Astrocyte of the cerebellum (primary cell): ENCODE measurements at regions not wholly inside any gene's neighbourhood (a gene's known extent, or its start where the extent isn't known, plus 50 kb on each side); places are given as distances from the start of the nearest gene placed in this dataset.

ENCODE experiments used
- DNase-seq: peaks from one replicate; pipeline ENCODE4 v3.0.0-alpha.2; 2011; ENCODE audit warnings: low read depth
- H3K4me3 ChIP-seq: 2 replicates; pipeline ENCODE4 v1.5.1; 2011; ENCODE audit warnings: mild to moderate bottlenecking, low read depth, low read length, moderate library complexity
- in situ Hi-C: cut with HindIII; loops from 2 replicates; pipeline ENCODE4 v1.10.0; 2017; ENCODE audit warnings: low sequenced_read_pairs
- TF ChIP-seq, protein P1 (sequence below): IDR thresholded peaks from 2 replicates; pipeline ENCODE4 v1.5.1; 2012; ENCODE audit warnings: low read length, low read depth, moderate library complexity, mild to moderate bottlenecking; ENCODE audit errors: missing control alignments

GRCh38 chr7:19262826-19263225, 117.6 kb upstream of the FERD3L start:
- TF ChIP-seq, protein P1, sequence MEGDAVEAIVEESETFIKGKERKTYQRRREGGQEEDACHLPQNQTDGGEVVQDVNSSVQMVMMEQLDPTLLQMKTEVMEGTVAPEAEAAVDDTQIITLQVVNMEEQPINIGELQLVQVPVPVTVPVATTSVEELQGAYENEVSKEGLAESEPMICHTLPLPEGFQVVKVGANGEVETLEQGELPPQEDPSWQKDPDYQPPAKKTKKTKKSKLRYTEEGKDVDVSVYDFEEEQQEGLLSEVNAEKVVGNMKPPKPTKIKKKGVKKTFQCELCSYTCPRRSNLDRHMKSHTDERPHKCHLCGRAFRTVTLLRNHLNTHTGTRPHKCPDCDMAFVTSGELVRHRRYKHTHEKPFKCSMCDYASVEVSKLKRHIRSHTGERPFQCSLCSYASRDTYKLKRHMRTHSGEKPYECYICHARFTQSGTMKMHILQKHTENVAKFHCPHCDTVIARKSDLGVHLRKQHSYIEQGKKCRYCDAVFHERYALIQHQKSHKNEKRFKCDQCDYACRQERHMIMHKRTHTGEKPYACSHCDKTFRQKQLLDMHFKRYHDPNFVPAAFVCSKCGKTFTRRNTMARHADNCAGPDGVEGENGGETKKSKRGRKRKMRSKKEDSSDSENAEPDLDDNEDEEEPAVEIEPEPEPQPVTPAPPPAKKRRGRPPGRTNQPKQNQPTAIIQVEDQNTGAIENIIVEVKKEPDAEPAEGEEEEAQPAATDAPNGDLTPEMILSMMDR: no peak
- in situ Hi-C loops: no loop called here
- no peak for DNase-seq
- no peak overlapping the region for H3K4me3 ChIP-seq

GRCh38 chr7:19249281-19249680, 104.1 kb upstream of the FERD3L start:
- in situ Hi-C loops: no loop called here
- no peak overlapping the region for H3K4me3 ChIP-seq
- DNase-seq: no peak
- TF ChIP-seq, protein P1: no peak

GRCh38 chr7:19248681-19249080, 103.5 kb upstream of the FERD3L start:
- TF ChIP-seq, protein P1: no peak
- no peak overlapping the region for H3K4me3 ChIP-seq
- no peak for DNase-seq
- in situ Hi-C loops: no loop called here

DNA sequence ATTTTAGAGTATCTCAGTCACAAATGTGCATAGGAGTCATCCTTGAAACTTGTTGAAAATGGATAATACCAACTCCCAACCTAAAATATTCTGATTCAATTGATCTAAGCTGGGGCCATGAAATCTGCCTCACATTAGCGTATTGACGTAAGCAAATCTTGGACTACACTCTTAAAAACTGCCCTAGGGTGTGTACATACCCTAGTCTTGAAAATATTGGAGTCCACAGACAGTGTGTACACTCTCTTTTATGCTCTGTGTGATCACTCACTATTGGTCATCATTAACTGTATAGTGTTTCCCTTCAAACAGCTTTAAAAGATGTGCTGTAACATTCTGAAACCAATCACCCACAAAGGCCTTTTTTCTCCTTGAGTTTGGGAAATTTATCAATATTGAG, 102.9 kb upstream of the FERD3L start:
- TF ChIP-seq, protein P1: no peak
- in situ Hi-C loops: no loop called here
- no peak overlapping the region for H3K4me3 ChIP-seq
- no peak for DNase-seq

- no peak for DNase-seq
- H3K4me3 ChIP-seq: no peak overlapping the region
- TF ChIP-seq, protein P1: no peak
- in situ Hi-C loops: no loop called here
Measured at GRCh38 chr7:19247017-19247416, 101.8 kb upstream of the FERD3L start.

DNA sequence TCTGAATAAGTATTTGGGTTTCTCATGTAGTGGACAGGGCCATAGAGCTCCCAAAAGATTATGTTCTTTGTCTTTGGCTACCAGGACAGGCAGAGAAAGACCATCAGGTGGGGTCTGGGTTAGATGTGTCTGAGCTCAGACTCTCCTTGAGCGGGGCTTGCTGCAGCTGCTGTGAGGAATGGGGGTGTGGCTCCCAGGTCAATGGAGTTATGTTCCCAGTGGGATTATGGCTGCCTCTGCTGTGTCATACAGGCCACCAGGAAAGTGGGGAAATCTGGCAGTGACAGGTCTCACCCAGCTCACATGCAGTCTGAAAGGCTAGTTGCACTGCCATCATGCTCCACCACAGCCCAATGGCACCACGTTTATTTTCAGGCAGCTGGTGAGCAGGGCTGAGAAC, 97.0 kb upstream of the FERD3L start:
- TF ChIP-seq, protein P1: no peak
- H3K4me3 ChIP-seq: no peak overlapping the region
- in situ Hi-C loops: no loop called here
- DNase-seq: no peak

GRCh38 chr7:19239951-19240350, 94.7 kb upstream of the FERD3L start:
- TF ChIP-seq, protein P1: no peak
- H3K4me3 ChIP-seq: no peak overlapping the region
- DNase-seq: no peak
- in situ Hi-C loops: no loop called here
